NCI-H748 treated with DMSO at 0.1 percent for 48 hours (cell line): ENCODE measurements at regions not wholly inside any gene's neighbourhood (a gene's known extent, or its start where the extent isn't known, plus 50 kb on each side); places are given as distances from the start of the nearest gene placed in this dataset.
A peak's percentile ranks its signal among the peaks of the same experiment; 100 is the strongest.
"Not testable (repeated sequence)": the region's sequence is repeated elsewhere in the genome, so short reads cannot be mapped to it uniquely, and the experiment has no call there.

Source experiments
- DNase-seq: peaks from one replicate; lab custom pipeline; 2025; lab: John Stamatoyannopoulos, UW

GRCh38 chr2:187783446-187783845, 229.2 kb upstream of the TFPI start:
- DNase-seq = no peak

- not testable (repeated sequence) for DNase-seq
Observed at GRCh38 chr2:187784138-187784537, 229.9 kb upstream of the TFPI start.

- DNase-seq = no peak
Observed at GRCh38 chr2:187799601-187800000, 245.4 kb upstream of the TFPI start.

- DNase-seq = no peak
Observed at GRCh38 chr2:187803816-187804215, 249.6 kb upstream of the TFPI start.

- DNase-seq = no peak
Observed at GRCh38 chr2:187815113-187815512, 260.9 kb upstream of the TFPI start.

- no peak for DNase-seq
Observed at GRCh38 chr2:187819624-187820023, 265.4 kb upstream of the TFPI start.

GRCh38 chr2:187825108-187825507, 270.9 kb upstream of the TFPI start:
- no peak for DNase-seq

- no peak for DNase-seq
Observed at GRCh38 chr2:187826023-187826422, 271.8 kb upstream of the TFPI start.

- no peak for DNase-seq
Observed at GRCh38 chr2:187834787-187835186, 280.6 kb upstream of the TFPI start.

GRCh38 chr2:187838690-187839089, 284.5 kb upstream of the TFPI start:
- DNase-seq = no peak

GRCh38 chr2:187842315-187842714, 288.1 kb upstream of the TFPI start:
- DNase-seq = no peak

- DNase-seq = peak; percentile 55
Observed at GRCh38 chr2:187842978-187843847, 289.0 kb upstream of the TFPI start.

- no peak for DNase-seq
Observed at GRCh38 chr2:187847245-187848208, 293.3 kb upstream of the TFPI start.

- DNase-seq = no peak
Observed at GRCh38 chr2:187851955-187852561, 297.8 kb upstream of the TFPI start.

- DNase-seq = no peak
Observed at GRCh38 chr2:187853381-187853791, 299.2 kb upstream of the TFPI start.

- DNase-seq = no peak
Observed at GRCh38 chr2:187854801-187855200, 300.6 kb upstream of the TFPI start.

- no peak for DNase-seq
Observed at GRCh38 chr2:187855689-187856088, 301.5 kb upstream of the TFPI start.

GRCh38 chr2:187857826-187858225, 303.6 kb upstream of the TFPI start:
- DNase-seq = no peak

GRCh38 chr2:187862715-187863114, 308.5 kb upstream of the TFPI start:
- DNase-seq = no peak

- DNase-seq = no peak
Observed at GRCh38 chr2:187865025-187865424, 310.8 kb upstream of the TFPI start.

- no peak for DNase-seq
Observed at GRCh38 chr2:187867165-187867564, 312.9 kb upstream of the TFPI start.

- no peak for DNase-seq
Observed at GRCh38 chr2:187869195-187869594, 315.0 kb upstream of the TFPI start.
